Right atrium auricular region (tissue), 2 donors: ENCODE measurements at regions not wholly inside any gene's neighbourhood (a gene's known extent, or its start where the extent isn't known, plus 50 kb on each side); places are given as distances from the start of the nearest gene placed in this dataset.

Source experiments
- DNase-seq: peaks from one replicate; pipeline ENCODE4 v3.0.0-alpha.2; 2019; ENCODE audit warnings: low spot score
- H3K27ac ChIP-seq, 2 donors: fragments of 200-600 bp; sonication (generic); 1 replicate in 1 of 2; 2 replicates in 1 of 2; pipeline ENCODE4 v1.5.1; 2016 to 2019
- H3K27me3 ChIP-seq, 2 donors: fragments of 200-600 bp; sonication (generic); one replicate each; pipeline versions ENCODE4 v1.5.1 to v1.6.0; 2017 to 2019
- H3K36me3 ChIP-seq: fragments of 200-600 bp; sonication (generic); one replicate; pipeline ENCODE4 v1.5.1; 2016
- H3K4me1 ChIP-seq, 2 donors: fragments of 200-600 bp; sonication (generic); one replicate each; pipeline versions ENCODE4 v1.5.1 to v1.6.0; 2017 to 2019
- H3K4me3 ChIP-seq, 2 donors: fragments of 200-600 bp; sonication (generic); 1 replicate in 1 of 2; 2 replicates in 1 of 2; pipeline ENCODE4 v1.5.1; 2017 to 2019; ENCODE audit warnings: mild to moderate bottlenecking in 1 of 2, moderate library complexity in 1 of 2
- H3K9me3 ChIP-seq, 2 donors: fragments of 200-600 bp; sonication (generic); one replicate each; pipeline ENCODE4 v1.5.1; 2019
- CTCF ChIP-seq, 2 donors: fragments of 200-600 bp; sonication (generic); IDR thresholded peaks; one replicate each; pipeline ENCODE4 v1.5.1; 2019; ENCODE audit warnings: antibody characterized with exemption in 2 of 2

GRCh38 chr17:11144358-11145233 is 96.4 kb upstream of the SHISA6 start:
- Histone ChIP-seq H3K4me1 (no peaks in the 10 kb centered on the region), H3K4me3 (no peak overlapping the region), H3K27ac (no peak overlapping the region), H3K27me3 (no peaks in the 10 kb centered on the region), H3K9me3 (no peaks in the 10 kb centered on the region), H3K36me3 (no peaks in the 10 kb centered on the region)
- peak; percentile 51 to 69 for TF ChIP-seq CTCF (IDR thresholded peaks at IDR 0.05)
- DNase-seq: no peak

GRCh38 chr17:11142231-11142630 is 98.8 kb upstream of the SHISA6 start:
- no peak overlapping the region for H3K4me3 ChIP-seq
- H3K9me3 ChIP-seq: no peaks in the 10 kb centered on the region
- TF ChIP-seq CTCF (IDR thresholded peaks at IDR 0.05): no peak
- H3K27me3 ChIP-seq: no peaks in the 10 kb centered on the region
- H3K4me1 ChIP-seq: no peaks in the 10 kb centered on the region
- DNase-seq: no peak
- no peak overlapping the region for H3K27ac ChIP-seq
- H3K36me3 ChIP-seq: no peaks in the 10 kb centered on the region

- Histone ChIP-seq H3K4me1 (no peaks in the 10 kb centered on the region), H3K27me3 (no peaks in the 10 kb centered on the region), H3K27ac (no peak overlapping the region), H3K9me3 (no peaks in the 10 kb centered on the region), H3K4me3 (no peak overlapping the region), H3K36me3 (no peaks in the 10 kb centered on the region)
- DNase-seq: no peak
- no peak for TF ChIP-seq CTCF (IDR thresholded peaks at IDR 0.05)
These were observed 100.5 kb upstream of the SHISA6 start for GRCh38 chr17:11140501-11140900.

- no peaks in the 10 kb centered on the region for H3K27me3 ChIP-seq
- no peak overlapping the region for H3K4me3 ChIP-seq
- no peaks in the 10 kb centered on the region for H3K9me3 ChIP-seq
- no peaks in the 10 kb centered on the region for H3K36me3 ChIP-seq
- no peaks in the 10 kb centered on the region for H3K4me1 ChIP-seq
- no peak for DNase-seq
- H3K27ac ChIP-seq: no peak overlapping the region
- TF ChIP-seq CTCF (IDR thresholded peaks at IDR 0.05): no peak
These were observed 101.0 kb upstream of the SHISA6 start for GRCh38 chr17:11140043-11140442.

- H3K36me3 ChIP-seq: no peaks in the 10 kb centered on the region
- peak overlapping the region in 1 of 2 donors; percentile 22 for H3K4me3 ChIP-seq
- no peak for DNase-seq
- no peak for TF ChIP-seq CTCF (IDR thresholded peaks at IDR 0.05)
- no peaks in the 10 kb centered on the region for H3K4me1 ChIP-seq
- H3K27ac ChIP-seq: no peak overlapping the region
- H3K9me3 ChIP-seq: no peaks in the 10 kb centered on the region
- no peaks in the 10 kb centered on the region for H3K27me3 ChIP-seq
These were observed 103.0 kb upstream of the SHISA6 start for GRCh38 chr17:11138023-11138422.

GRCh38 chr17:11135819-11136218 is 105.2 kb upstream of the SHISA6 start:
- no peak overlapping the region for H3K4me3 ChIP-seq
- no peaks in the 10 kb centered on the region for H3K36me3 ChIP-seq
- no peak for TF ChIP-seq CTCF (IDR thresholded peaks at IDR 0.05)
- DNase-seq: no peak
- H3K4me1 ChIP-seq: no peaks in the 10 kb centered on the region
- no peaks in the 10 kb centered on the region for H3K27me3 ChIP-seq
- H3K9me3 ChIP-seq: no peaks in the 10 kb centered on the region
- no peak overlapping the region for H3K27ac ChIP-seq
